NCI-H748 (cell line): ENCODE measurements at regions not wholly inside any gene's neighbourhood (a gene's known extent, or its start where the extent isn't known, plus 50 kb on each side); places are given as distances from the start of the nearest gene placed in this dataset.

Experiments
- DNase-seq: peaks from one replicate; lab custom pipeline; 2025; ENCODE audit not compliant: unreplicated experiment; lab: John Stamatoyannopoulos, UW

DNA sequence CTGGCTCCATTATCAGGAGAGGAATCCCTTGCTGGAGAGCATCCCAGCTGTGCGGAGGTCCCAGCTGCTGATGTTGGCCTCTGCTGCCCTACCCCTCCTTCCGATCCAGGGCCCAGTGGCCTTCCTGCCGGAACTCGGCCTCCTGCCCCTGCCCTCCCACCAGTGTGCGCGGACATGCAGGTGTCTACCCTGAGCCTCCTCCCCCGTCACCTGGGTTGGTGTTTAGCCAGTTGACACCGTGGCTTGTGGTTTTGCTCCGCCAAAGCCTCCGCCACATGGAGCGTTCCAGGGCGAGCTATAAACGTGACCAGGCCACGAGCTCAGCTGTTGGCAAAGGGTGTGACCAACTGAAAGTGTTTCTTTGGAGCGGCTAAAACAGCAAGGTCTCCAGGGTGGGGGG is 1104.3 kb downstream of the BCL11B start:
- no peak for DNase-seq

DNA sequence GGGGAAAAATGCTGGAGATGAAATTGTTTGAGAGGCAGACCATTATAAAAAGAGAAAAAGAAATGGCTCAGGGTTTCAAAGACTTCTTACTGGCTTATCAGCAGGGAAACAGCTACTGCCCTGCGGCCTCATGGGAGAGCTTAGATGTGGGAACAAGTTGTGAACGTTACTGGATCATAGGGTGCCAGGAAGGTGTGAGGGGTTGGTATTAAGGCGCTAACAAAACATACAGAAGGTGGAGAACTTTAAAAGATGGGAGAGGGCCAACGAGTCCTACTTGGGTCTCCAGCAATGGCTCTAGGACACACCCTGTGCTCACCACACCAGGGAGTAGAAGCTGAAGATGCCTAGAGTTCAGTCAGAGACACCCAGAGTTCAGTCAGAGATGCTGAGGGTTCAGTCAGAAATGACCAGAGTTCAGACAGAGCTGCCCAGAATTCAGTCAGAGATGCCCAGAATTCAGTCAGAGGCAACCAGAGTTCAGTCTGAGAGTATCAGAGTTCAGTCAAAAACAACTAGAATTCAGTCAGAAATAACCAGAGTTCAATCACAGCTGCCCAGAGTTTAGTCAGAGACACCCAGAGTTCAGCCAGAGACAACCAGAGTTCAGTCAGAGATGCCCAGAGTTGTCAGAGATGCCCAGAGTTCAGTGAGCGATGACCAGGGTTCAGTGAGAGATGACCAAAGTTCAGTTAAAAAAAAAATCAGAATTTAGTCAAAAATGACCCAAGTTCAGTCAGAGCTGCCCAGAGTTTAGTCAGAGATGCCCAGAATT is 1103.6 kb downstream of the BCL11B start:
- no peak for DNase-seq

DNA sequence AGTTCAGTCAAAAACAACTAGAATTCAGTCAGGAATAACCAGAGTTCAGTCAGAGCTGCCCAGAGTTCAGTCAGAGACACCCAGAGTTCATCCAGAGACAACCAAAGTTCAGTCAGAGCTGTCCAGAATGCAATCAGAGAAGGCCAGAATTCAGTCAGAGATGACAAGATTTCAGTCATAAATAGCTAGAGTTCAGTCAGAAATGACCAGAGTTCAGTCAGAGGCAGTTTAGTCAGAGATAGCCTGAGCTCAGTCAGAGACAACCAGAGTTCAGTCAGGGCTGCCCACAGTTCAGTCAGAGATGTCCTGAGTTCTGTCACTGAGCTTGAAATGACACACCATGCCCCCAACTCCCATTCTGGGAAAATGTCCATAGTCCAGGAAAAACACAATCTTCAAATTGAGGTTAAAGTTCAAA is 1102.8 kb downstream of the BCL11B start:
- DNase-seq: no peak

DNA sequence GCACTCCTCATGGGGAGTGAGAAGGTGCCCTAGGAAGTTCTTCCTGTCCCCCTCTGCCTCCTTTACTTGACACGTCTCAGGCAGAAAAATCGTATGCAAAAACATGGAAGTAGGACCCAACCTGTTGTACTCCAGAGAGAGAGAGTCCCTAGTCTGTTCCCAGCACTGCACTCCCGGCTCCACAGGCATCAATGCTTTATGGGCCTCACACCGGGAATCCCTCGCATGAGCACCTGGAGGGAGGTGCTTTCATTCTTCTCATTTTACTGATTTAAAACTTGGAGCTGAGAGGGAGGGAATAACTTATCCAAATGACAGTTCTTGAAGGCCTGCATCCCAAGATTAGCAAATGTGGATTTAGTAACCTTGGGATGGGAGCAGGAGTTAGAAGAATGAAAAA is 1101.4 kb downstream of the BCL11B start:
- no peak for DNase-seq

DNA sequence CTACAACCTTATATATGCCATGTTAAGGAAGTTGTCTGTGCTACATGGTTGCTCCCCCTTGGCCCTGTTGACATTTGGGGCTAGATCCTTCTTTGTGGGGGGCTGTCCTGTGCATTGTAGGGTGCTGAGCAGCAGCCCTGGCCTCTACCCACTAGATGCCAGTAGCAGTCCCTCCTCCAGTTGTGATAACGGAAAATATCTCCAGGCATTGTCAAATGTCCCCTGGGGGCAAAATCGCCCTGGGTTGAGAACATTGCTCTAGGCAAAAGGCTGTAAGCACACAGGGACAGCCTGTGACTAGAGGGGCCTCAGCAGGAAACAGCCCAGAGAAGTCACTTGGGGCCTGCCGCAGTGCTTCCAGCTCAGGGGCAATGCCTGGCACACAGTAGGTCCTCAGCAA is 1100.3 kb downstream of the BCL11B start:
- DNase-seq: no peak

DNA sequence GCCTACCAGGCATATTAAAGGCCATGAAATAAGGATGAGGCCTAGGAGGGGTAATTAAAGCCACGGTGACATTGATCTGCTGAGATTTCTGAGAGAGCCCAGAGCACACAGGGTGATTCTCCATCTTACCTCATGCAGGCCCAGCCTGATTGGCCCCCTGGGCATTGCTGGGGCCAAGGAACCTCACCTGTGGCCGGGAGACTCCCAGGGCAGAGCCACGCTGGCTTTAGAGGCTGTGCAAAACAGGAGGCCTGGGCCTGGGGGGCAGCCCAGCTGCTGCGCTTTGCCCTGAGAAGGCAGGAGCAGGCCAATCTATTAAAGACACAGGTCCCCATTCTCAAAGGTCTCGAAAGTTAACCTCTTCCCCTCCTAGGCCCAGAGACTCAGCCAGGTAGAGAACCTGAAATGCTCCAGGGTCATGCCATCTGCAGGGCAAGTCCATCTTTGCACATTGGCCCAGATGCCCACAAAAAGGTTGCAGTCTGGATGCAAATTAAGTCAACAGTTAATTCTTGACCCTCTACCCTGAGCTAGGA is 1099.7 kb downstream of the BCL11B start:
- no peak for DNase-seq

DNA sequence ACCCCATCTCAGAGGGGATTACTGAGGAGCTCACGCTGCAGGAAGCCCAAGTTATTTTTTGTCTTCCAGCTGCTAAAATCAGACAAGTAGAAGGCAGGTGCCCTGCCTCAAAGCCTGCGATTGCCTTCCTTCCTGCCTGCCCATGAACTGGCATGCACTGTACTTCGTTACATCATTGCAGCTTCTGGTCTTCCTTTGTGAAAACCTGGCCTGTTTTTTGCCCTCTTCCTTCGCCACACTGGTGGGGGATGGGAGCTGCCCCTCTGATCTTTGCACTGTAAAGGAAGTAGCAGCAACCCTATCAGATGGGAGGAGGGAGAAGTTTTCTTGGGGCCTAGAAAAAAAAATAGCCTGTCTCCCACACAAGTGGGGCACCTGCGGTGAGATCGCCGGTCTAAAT is 1098.7 kb downstream of the BCL11B start:
- DNase-seq: no peak

DNA sequence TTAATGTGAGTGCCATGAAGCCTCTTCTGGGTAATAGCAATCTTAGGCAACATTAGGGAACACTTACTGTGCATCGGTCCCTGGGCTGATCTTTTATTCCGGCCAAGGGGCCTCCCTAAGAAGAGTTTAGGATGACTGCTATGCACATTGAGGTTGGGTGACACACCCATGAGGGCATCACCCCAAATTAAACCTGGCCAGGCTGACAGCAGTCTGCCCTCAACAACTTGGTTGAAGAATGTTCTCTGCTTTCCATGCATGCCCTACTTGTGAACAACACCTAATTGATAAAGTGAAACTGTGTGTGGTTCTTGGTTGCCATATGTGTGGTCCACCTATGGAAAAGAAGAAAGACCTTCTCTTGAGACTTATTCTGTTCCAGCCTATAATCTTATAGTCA is 1098.0 kb downstream of the BCL11B start:
- no peak for DNase-seq

DNA sequence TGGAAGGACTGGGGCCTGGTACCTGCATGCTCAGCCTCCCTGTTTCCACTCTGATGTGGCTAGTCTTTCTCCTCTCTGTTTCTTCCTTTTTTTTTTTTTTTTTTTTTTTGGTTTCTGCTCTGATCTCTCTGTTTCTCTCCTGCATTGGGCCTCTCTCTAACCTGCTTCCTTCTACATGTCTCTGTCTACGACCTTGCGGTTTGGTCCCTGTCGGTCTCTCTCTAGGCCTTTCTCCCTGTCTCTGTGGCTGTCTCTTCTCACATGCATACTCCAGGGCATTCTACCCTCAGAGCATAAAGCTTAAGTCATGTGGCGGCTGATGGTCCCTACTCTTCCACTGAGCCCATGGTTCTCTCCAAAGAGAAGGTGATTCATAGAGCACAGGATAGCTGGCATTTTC is 1096.6 kb downstream of the BCL11B start:
- DNase-seq: no peak

DNA sequence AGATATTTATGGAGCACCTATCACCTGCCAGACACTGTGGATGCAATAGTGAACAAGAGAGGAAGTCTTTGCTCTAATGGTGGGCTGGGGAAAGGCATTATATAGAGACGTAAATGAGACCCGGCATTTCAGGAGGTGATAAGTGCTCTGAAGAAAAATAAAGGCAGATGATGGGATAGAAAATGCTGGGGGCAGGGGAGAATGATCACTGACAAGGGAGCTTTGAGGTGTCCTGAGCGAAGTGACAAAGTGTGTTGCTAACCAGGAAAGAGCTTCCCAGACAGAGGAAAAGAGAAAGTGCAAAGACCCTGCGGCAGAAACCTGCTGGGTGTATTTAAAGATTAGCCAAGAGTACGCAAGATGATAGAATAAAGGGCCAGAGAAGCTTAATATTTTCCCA is 1096.1 kb downstream of the BCL11B start:
- DNase-seq: no peak

DNA sequence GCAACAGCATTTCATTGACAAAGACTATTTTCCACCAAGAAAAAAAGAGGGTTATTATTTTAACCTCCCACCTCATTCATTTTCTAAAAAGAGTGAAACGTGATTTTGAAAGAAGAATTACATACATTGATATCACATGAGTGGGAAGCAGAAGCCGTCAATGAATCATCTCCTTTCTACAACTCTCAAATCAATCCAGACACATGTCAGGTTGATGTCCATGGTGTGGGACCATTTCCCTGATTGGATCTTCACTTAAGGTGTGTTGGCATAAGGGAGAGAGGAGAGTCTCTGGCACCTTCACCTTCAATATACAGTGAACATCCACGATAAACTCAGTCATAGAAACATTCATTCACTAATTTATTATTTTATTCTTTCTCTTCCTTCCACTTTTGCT is 1095.1 kb downstream of the BCL11B start:
- DNase-seq: no peak

DNA sequence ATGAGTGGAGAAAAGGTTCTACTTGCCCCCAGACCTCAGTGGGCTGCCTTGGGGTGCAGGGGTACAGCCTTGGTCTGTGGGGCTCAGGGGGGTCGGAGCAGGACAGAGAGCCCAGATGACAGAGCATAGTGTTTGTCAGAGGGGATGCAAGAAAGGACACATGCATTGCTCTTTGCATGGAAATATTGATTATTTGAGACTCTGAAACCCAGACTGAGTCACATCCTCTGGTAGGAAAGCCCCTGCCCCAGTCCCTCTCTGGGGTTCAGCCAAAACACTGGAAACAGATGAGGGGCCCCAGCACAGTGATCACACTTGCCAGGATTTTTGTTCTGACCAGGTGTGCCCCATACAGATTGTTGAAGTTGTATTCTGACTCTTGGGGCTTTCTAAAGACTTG is 1094.4 kb downstream of the BCL11B start:
- no peak for DNase-seq

DNA sequence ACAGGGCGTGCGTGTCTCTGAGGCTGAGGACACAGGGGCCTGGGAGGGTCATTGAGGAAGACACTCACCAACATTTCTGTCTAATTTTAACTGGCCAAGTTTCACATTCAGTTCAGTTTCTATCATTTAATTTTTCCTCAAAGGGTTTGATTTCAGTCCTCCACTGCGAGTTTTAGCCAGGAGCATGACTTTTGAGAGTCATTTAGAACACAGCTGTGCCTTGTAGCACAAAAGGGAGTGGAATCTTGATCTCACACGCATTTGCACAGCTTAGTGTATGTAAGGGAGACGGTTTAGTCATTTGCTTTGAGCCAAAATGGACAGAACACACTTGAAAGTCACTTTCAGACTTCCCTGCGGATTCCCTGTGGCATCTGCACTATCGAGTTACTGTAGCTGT is 1090.8 kb downstream of the BCL11B start:
- no peak for DNase-seq

DNA sequence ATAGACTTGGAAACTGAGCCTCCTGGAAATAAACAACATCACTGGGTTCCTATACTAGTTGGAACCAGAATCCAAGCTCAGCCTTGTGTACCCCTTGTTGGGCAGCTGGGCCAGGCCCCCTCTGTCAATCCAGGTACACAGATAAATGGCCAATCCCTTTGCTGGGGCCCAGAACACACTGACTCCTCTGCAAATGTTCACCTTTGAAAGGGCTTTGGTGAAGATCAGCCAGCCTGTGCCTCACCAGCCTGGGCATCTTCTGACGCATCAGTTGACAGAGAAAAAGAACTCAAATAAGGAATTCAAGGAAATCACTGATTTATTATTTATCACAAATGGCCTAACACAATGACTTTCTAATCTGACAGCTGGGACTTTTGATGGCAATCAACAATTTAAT is 1090.2 kb downstream of the BCL11B start:
- DNase-seq: no peak

DNA sequence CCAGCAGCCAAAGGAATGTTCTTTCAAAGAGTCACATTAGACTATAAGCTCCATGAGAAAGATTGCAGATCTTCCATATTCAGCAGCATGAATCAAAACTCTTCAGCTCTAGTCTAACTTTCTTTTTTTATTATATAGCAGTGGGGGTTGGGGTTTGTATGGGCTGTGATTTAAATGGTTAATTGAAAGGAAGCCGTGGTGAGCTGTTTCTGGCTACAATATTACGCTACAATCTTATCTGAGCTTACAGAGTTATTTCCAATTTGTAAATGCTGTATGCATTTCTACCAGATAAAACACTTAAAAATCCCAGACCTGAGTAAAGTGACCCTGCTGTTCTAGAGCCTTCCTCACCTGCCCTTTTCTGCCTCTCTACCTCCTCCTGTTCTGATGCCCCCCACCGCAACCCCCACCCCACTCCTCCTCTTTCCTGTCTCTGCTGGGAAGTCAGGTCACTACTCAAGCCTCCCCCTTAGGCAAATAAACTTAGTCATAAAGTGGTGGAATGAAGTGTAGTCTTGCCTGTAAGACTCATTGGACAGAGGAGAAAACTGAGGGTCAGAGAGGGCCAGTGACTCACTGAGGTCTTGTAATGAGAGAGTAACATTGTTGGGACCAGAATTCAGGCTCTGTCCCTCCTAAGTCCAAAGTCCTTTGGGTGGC is 1089.5 kb downstream of the BCL11B start:
- no peak for DNase-seq

DNA sequence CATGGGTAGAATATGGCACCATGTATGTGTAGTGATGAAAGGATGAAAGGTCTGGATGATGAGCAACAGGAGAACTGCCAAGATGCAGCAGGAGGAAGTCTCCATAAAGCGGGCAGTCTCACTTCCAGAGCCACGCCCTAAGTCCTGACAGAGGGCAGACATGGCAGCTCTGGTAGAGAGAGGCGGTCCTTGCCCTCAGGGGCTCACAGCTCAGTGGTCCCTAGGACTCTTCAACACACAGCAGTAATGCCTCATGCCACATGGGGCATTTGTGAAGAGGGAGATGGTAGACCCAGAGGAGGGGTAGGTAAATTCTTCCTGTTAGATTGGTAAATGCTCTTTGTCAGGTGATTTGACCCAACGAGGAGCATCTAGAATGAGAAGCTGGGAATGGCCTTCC is 1088.4 kb downstream of the BCL11B start:
- DNase-seq: no peak

DNA sequence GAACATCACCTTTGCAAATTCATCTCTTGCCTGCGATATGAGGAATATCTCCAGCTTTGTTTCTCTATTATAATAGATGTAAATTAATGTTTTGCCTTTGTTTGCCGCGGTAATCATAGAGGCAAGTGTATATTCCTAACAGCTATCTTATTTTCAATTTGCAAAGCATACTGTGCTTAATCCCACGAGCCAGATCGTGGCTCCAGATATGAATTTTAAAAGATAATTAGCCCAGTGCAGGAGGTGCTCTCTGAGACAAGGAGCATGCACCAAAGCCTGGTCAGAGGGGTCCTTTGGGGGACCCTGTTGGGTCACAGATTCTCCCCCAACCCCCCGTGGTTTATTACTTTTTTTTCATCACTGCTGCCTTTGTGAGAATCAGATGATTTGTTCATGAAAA is 1087.5 kb downstream of the BCL11B start:
- DNase-seq: no peak

DNA sequence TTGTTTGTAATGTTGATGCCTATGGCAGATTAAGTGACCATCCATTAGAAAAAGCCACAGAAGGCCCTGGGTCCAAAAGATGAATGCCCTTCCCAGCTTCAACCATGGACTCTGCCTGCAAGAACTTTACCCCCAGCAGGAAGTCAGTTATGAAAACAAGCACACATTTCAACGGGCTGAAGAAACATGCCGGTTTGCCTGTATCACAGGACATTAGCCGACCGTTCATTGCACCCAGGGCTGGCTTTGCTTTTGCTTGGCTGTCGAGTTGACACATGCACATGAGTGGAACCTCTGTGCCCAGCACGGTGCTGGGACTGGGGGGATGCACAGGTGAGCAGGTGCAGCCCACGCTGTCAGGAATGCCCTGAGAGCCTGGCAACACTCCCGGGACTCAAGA is 1087.0 kb downstream of the BCL11B start:
- DNase-seq: no peak

DNA sequence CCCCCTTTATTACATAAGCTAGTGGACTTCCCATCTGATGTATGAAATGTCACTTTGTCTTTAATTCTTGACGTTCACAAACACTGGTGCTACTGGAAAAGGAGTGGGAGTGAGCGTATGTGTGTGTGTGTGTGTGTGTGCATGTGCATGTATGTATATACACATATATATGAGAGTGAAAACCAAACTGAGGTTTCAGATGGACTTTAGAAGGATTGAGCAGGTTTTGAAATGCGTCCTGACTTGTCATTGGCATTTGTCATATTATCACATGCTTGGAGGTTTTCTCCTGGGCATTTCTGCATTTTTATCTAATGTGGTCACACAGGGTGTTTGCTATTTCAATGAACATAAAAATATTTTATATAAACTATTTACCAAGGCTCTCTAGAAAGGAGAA is 1085.9 kb downstream of the BCL11B start:
- no peak for DNase-seq

DNA sequence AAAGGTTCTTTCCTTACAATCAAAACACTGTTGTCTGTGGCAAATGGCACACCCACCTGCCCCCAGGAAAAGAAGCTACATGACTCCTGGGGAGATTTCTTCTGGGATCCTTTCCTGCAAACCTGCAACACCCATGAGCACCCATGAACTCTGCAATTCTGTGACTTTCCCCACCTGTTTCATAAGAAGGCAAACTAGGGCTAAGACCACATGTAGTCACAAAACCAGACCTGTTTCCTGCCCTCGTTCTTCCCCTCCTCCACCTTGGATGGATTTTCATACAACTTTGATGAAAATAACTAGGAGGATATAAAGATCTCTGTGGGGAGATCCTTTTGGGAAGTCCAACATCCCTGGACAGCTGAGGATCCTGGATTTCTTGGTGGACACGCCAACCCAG is 1084.7 kb downstream of the BCL11B start:
- DNase-seq: no peak

DNA sequence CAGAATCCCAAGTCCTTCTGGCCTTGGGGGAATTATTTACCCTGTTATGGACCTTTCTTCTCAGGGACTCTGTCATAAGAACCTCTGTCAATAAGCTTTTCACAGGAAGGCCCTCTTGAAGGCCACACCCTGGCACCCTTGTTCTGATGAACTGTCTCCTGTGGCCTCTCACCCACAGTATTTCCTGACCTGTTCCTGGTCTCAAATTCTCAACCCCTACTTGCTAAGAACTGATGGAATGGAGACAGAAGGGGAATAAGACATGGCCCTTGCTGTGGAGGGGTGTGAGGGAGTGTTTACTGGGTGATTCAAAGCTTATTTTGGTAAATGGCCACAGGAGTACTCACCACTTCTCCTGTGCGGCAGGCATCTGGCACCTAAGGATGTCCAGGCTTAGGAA is 1082.9 kb downstream of the BCL11B start:
- peak; percentile 36 for DNase-seq

DNA sequence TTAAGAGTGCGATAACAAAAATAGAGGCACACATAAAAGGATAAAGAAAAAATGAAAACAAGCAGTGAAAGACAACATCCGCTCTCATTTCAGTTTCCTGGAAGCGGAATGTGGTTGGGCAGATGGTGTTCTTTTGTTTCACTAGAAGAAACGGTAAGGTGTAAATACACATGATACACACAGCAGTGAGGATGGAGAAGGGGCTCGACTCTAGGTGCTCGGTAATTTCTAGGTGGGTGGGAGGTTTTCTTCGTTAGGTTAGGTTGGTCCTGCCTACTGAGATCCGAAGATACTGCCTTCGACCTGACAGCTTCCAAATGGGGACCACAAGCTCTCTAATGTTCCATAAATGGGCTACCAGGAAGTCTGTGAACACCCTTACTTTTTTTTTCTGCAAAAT is 1082.5 kb downstream of the BCL11B start:
- no peak for DNase-seq

DNA sequence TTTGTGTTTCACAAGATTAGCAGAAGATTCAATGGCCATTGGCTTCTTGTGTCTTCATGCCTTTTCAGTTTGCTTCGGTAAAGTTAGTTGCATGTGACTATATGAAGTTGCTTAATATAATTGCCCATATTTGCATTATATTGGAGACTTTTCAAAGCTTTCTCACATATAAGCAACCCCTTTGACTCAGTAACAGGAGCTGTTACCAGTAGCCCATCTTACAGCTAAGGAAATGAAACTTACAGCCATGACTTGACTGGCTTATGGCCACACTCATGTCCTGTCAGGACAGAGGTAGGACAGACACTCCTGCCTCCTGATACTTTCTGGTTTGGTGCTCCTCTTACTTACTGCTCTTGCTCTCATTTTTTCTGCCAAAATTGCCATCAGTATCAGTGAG is 1082.1 kb downstream of the BCL11B start:
- no peak for DNase-seq
